GM21381 (cell line): ENCODE measurements at regions not wholly inside any gene's neighbourhood (a gene's known extent, or its start where the extent isn't known, plus 50 kb on each side); places are given as distances from the start of the nearest gene placed in this dataset.

Experiments
- ATAC-seq: cut with Tn5 transposase; IDR thresholded peaks from one replicate; pipeline ENCODE4 v1.9.1; 2021; ENCODE audit warnings: mild to moderate bottlenecking, moderate library complexity; ENCODE audit not compliant: unreplicated experiment

DNA sequence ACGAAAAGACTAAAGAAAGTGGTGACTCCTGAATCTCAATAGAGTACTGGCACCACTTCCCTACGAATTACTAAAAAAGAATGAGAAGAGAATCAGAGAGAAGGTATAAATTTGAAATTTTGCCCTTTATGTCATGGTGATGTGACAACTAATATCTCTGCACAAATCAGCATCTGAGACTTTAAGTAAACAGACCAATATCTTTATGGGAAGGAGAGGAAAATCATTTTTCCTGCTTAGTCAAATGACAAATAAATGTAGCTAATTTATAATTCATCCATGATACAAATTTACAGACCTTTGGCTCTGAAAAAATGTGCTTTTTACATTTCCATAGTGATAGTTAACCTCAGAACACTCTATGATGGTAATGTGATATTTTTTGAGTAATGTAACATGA, 424.8 kb upstream of the EPHA5 start:
- ATAC-seq: no peak

DNA sequence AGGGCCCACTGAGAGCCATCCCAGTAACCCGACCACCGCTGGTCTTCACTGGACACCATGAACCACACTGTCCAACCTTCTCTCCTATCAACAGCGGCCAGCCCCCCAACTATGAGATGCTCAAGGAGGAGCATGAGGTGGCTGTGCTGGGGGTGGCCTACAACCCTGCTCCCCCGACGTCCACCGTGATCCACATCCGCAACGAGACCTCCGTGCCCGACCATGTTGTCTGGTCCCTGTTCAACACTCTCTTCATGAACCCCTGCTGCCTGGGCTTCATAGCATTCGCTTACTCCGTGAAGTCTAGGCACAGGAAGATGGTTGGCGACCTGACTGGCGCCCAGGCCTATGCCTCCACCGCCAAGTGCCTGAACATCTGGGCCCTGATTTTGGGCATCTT, 423.8 kb upstream of the EPHA5 start:
- ATAC-seq: no peak

DNA sequence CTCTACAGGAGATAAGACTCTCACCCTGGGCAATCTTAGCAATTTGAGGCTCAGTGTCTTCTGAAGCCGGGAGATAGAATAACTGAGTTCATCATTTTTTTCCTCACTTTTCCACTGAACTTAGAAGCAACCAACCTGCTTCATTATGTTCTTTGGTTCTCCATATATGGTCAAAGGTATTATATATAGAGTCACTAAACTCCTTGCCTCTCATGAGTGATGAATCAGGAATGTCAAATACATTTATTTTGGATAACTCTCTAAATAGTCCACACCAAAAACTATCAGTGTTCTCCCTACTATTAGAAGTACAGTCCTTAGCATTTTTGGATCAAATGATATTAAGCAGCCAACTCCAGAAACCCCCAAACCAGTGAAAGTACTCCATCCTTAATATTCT, 421.5 kb upstream of the EPHA5 start:
- ATAC-seq: no peak

DNA sequence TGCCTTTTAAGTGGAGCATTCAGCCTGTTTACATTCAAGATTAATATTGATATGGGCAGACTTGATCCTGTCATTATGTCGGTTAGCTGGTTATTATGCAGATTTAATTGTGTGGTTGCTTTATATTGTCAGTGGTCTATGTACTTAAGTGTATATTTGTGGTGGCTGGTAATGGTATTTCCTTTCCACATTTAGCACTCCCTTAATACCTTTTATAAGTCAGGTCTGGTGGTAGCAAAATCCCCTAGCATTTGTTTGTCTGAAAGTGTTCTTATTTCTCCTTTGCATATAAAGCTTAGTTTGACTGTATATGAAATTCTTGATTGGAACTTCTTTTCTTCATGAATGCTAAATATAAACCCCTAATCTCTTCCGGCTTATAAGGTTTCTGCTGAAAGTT, 403.7 kb upstream of the EPHA5 start:
- ATAC-seq: no peak

DNA sequence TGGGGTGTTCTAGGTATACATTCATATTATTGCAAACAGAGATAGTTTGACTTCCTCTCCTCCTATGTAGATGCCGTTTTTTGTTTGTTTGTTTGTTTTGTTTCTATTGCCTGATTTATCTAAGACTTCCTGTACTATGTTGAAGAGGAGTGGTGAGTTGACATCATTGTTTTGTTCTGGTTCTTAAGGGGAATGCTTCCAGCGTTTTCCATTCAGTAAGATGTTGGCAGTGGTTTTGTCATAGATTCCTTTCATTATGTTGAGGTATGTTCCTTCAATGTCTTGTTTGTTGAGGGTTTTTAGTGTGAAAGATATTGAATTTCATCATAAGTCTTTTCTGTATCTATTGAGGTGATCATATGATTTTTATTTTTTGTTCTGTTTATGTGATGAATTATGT, 401.6 kb upstream of the EPHA5 start:
- no peak for ATAC-seq

DNA sequence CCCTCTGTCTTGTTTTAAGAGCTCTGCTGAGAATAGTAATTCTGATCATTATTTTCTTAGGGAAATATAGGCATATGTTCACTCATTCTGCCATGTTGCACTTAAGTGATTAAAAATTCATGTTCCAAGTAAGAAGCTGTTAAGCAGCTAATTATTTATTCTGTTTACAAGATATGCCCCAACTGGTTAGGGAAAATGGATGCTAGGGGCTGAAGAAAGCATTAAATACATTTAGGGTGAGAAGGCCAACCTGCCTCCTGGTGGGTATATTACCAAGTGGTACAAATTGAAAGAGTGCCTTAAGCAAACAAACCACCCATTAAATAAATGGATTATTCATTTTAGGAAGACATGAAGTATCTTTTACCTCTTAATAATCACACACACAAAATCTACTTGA, 392.6 kb upstream of the EPHA5 start:
- ATAC-seq: no peak

DNA sequence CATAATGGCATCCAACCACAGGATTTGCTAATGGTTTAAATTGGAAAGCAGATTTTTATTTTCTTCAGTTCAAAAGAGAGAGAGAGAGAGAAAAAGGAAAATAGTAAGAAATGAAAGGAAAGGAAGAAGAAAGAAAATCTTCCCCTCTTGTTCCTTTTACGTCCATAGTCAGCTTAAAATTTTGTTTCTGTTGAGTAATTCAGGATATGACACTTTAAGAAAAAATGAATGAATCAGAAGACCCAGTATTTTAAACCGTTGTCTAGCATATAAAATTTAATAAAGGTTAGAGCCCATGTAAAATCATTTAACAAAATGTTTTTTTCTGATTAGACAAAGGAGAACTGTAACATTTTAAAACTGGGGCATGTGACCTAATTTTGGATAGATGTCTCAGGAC, 391.8 kb upstream of the EPHA5 start:
- no peak for ATAC-seq

DNA sequence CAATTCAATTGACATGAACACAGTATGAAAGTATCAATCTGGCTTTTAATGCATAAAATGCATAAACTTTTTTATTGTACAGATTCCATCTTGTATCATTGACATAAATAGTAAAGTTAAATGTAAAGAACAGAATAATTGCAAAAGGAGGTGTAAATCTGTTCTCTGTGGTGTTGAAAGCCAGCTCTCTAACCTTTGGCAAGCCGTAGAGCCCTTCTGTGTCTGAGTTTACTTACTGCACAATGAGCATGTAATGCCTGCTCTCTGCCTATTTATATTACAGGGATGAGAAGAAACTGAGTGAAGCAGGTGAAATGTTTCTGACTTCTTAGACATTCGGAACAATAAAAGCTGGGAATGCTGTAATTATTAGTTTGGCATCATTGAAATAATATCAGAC, 389.3 kb upstream of the EPHA5 start:
- ATAC-seq: no peak

DNA sequence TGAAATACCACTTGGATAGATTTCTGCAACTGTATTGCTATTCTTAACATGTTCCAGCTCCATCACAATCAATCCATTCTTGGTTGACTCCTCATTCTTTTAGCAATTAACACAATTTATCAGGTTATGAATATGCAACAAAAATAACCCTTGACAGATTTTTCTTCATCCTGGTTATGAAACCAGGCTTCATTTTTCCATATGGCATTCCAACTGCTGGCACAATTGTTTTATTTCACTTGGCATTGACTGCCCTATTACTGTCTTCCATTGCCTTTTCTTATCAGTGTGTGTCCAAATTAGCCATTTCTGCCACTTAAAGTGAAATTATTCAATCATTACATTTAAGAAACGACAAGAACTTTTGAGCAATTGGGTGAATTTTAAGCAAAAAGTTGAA, 388.8 kb upstream of the EPHA5 start:
- ATAC-seq: no peak

DNA sequence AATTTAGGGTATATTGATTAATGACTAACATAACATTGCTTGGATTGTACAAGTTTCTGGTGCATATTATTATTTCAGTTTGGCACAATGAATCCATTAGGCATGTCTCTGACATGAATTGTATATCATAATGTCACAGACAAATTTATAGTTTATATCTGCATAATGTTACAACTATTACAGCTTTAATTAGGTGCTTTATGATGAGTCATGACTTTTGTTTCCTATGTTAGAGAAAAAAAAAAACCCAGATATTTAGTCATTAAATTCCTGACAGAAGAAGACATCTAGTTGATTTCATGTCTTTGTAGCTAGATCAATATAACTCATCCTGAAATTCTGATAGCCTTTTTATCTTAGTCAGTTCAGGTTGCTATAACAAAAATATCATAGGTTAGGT, 385.7 kb upstream of the EPHA5 start:
- no peak for ATAC-seq

DNA sequence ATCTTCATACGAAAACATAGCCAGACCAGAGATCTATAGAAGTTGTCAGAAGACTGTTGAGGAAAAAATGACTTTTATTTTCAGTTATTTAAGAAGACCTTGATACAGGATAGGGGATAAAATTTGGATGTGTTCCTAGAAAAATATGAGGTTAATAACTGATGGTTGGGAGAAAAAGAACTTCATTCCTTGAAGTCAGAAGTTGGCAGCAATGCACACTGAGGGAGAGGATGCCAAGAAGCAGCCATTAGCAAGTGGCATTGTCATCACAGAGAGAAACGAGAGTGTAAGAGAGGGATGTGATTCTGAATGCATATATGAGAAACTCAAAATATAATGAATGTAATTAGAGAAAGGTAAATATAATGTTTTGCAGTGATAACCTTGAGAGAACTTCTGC, 382.1 kb upstream of the EPHA5 start:
- no peak for ATAC-seq

DNA sequence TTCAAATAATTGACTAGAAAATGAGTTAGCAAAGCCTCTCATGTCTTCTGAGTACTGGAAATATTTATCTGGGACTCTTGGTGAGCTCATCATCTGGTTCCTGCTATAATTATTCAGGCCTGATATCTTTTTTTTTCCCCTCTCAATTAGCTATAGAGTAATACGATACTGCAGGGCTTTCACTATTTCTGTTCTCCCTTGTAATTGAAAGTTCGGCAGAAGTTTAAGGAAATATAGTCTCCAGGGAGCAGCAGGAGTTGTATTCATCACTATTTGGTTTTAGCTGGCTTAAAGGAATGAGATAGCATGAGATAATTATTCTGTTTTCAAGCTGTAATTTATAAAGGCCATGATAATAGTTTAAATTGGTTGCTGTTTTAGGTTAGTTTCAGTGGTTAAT, 378.6 kb upstream of the EPHA5 start:
- no peak for ATAC-seq

DNA sequence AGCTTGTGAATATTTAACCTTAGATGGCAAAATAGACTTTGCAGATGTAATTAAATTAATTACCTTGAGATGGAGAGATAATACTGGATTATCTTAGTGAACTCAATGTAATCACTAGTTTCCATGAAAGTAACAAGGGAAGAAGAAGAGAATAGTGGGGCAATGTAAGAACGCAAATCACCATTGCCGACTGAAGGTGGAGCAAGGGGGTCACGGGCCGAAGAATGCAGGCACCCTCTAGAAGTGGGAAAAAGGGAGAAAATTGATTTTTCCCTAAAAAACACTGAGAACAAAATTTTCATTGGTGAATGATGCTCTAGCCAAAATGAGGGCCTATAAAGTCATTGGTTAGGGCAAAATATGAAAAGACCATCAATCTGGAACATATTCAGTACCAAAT, 375.6 kb upstream of the EPHA5 start:
- ATAC-seq: no peak

DNA sequence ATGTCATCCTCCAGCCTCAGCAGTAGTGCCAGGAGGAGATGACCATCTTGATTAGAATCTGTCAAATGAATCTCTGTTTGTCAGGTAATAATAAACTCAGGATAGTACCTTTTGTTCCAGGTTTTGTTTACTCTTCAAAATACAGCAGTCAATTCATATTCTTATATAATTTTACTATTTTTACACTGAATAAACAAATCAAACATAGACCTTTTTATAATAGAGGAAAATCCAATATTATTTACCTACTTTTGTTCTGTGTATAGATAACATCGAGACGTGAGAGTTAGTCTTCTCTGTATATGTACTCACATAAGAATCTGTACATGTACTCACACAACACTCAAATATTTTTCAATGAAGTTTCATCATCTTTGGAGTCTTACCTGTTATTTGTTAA, 365.4 kb upstream of the EPHA5 start:
- no peak for ATAC-seq

DNA sequence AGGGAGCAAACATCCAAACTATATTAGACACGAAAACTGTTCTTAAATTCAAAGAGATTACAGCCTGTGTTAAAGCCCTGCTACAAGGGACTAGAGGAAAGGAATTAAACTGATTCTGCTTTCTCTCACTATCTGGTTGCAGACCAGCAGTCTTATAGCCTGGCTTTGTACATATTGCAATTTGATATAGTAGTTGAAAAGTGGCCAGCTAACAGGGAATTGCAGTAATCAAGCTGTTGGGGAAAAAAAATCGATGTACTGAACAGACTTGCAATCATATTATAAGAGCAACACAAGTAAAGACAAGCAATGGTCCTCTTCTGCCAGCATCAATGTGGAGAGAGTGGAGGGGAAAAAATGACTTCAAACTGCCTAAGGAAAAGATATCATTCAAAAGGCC, 364.4 kb upstream of the EPHA5 start:
- ATAC-seq: no peak

DNA sequence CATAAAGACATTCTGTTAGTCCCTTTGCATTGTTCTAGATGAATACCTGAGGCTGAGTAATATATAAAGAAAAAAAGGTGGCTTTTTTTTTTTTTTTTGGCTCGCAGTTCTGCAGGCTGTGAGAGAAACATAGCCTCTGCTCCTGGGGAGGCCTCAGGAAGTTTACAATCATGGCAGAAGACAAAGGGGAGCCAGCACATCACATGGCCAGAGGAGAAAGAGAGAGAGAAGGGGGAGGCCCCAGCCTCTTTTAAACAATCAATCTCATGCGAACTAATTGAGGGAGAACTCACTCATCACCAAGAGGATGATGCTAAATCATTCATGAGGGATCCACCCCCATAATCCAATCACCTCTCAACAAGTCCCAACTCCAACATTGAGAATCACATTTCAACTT, 364.0 kb upstream of the EPHA5 start:
- ATAC-seq: no peak

DNA sequence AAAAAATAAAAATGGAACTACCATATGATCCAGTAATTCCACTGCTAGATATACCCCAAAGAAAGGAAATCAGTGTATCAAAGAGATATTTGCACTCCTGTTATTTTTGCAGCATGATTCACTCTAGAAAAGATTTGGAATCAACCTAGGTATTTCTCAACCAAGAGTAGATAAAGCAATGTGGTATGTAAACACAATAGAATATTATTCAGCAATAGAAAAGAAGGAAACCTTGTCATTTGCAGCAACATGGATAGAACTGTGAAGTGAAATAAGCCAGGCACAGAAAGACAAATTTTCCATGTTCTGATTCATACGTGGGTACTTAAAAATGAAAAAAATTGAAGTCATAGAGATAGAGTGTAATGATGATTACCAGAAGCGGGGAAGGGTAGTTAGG, 362.3 kb upstream of the EPHA5 start:
- no peak for ATAC-seq

DNA sequence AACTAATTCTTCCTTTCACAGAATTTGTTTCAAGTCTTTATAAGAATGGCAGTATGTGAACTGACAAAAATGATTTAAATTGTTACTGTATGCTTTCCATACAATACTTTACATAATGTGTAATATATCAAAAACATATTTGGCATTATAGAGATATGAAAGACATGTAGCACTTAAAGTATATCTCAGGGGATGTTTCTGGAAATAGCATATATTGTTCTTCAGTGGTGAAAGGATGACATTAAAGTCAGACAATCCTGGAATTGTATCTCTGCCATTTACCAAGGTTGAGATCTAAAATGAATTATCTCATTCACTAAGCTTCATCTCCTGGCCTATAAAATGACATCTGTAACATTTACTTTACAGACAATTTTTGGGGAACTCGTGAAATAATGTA, 358.4 kb upstream of the EPHA5 start:
- no peak for ATAC-seq

DNA sequence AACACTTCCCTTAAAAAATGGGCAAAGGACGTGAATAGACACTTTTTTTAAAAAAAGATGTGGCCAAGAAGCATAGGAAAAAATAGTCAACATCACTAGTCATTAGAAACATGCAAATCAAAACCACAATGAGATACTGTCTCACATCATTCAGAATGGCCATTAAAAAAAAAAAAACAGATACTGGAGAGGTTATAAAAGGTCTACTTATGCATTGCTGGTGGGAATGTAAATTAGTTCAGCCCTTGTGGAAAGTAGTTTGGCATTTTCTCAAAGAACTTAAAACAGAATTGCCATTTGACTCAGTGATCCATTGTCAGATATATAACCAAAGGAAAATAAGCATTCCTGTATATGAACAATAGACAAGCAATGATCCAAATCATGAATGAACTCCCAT, 352.8 kb upstream of the EPHA5 start:
- ATAC-seq: no peak

DNA sequence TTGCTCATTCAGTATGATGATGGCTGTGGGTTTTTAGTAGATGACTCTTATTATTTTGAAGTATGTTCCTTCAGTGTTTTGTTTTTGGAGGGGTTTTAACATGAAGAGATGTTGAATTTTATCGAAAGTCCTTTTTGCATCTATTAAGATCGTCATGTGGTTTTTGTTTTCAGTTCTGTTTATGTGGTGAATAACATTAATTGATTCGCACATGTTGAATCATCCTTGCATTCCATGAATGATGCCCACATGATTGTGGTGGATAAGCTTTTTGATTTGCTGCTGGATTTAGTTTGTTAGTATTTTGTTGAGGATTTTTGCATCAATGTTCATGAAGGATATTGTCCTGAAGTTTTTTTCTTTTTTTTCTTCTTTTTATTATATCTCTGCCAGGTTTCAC, 347.4 kb upstream of the EPHA5 start:
- ATAC-seq: no peak

DNA sequence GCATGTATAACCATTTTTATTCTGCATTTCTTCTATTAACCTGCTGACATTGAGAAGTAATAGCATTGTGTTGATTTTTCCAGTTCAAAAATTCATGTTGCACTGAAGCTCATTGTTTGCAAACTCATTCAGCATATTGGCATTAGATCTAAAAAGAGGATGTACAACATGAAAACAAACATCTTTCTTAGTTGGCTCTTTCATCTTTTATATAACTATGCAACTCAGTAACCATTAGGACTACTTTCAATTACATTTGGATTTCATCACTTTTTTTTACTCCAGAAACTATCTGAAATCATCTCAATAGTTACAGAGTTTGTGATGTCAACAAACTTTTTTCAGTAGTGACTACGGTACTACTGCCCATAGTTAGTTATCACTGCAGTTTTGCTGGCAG, 346.0 kb upstream of the EPHA5 start:
- ATAC-seq: no peak

DNA sequence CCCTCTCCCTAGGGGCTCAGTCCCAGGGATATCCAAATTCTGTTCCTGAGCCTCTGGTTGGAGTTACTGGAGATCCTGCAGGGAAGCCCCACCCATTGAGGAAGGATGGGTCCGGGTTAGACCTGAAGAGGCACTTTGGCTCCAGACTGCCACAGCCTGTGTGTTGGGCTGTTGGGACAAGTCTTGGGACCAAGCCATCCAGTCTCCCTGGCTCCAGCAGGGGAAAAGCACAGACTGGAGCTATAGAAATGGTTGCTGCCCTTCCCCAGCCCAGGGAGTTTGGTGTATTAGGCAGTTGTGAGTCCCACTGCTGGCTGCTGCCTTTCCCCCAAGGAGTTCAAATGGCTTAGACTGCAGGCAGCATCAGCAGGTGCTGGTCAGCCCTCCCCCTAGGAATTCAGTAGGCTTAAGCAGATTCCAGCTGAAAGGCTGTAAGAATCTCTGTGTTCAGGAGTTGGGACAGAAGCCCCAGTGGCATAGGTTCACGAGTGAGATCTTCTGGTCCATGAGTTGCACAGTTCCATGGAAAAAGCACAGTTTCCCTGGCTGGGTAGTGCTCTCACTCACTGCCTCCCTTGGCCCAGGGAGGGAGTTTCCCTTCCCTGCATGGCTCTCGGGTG, 344.0 kb upstream of the EPHA5 start:
- ATAC-seq: no peak

DNA sequence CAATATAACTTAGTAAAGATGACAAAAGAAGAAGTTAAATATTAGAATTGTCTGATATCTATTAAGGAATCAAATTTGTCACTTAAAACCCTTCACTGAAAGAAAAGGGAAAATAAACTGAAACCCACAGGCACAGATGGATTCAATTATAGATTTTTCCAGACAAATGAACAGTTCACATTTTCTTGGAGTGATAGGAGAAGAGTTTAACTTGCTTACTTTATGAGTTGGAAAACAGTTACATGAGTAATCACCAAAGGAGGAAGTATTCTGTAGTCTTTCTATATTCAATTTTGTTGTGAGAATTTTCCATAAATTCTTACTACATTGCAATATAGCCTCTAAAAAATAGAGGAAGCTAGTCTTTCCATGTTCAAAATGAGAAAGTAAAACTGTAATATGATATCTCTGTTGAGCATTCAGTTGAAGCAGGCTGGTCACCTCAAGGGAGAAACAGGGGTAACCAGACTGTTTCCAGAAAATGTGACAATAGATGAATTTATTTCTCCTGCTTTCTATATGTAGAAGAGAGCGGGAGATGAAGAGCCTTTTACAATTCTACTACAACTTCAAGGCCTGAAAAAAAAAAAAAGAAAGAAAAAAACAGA, 330.3 kb upstream of the EPHA5 start:
- no peak for ATAC-seq
